ENCODE measurements at regions not wholly inside any gene's neighbourhood (a gene's known extent, or its start where the extent isn't known, plus 50 kb on each side); places are given as distances from the start of the nearest gene placed in this dataset.

DNA sequence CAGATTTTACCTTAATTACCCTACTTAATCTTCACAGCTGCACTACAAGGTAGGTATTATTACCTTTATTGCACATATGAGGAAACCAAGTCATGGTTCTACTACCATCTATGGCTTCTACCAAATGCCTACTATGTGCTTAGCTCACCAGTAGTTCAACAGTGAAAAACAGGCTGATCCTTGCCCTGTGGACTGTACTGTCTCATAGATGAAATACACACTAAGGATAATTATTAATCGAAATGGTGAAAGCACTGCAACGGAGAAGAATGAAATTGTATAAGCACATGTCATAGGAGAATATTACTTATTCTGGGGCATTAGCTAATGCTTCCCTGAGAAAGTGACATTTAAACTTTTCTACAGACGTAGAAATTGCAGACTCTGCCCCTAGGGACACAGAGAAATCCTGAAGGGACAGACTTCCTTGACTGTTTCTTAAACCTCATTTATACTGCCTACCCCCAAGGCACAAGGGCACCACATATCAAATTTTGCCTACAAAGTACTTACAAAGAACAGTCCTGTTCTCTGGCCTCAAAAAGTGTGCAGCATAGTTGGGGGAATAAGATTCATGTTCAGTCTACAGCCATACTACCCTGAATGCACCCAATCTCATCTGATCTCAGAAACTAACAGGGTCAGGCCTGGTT lies 148.4 kb upstream of the ZC3H11B start:
- TF ChIP-seq FOXM1 (IDR thresholded peaks at IDR 0.05; ENCODE audit: borderline replicate concordance, low read depth) = no peak
- TF ChIP-seq NFIC (IDR thresholded peaks at IDR 0.05) = no peak
- TF ChIP-seq, protein P1, sequence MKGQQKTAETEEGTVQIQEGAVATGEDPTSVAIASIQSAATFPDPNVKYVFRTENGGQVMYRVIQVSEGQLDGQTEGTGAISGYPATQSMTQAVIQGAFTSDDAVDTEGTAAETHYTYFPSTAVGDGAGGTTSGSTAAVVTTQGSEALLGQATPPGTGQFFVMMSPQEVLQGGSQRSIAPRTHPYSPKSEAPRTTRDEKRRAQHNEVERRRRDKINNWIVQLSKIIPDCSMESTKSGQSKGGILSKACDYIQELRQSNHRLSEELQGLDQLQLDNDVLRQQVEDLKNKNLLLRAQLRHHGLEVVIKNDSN (IDR thresholded peaks at IDR 0.05) = no peak
- no peak for TF ChIP-seq CEBPB (IDR thresholded peaks at IDR 0.05)
- no peak for TF ChIP-seq TAF1 (IDR thresholded peaks at IDR 0.05; ENCODE audit: low read depth)
- no peak for TF ChIP-seq RAD21 (IDR thresholded peaks at IDR 0.05; ENCODE audit: low read depth)

DNA sequence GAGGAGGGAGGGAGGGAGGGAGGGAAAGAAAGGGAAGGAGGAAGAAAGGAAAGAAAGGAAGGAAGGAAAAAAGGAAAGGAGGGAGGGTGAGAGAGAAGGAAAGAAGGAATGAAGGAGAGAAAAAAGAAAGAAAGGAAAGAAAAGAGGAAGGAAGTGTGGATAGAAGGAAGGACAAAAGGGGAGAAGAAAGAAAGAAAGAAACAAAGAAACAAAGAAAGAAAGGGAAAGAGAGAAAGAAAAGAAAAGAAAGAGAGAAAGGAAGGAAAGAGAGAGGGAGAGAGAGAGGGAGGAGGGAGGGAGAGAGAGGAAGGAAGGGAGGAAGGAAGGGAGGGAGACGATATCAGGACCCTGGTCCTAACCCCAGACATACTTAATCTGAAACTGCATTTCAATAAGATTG lies 146.2 kb upstream of the ZC3H11B start:
- TF ChIP-seq YY1 (IDR thresholded peaks at IDR 0.05; ENCODE audit: low read depth) (no peak), EGR1 (IDR thresholded peaks at IDR 0.05) (no peak)
- TF ChIP-seq, protein P1 (IDR thresholded peaks at IDR 0.05) = no peak

DNA sequence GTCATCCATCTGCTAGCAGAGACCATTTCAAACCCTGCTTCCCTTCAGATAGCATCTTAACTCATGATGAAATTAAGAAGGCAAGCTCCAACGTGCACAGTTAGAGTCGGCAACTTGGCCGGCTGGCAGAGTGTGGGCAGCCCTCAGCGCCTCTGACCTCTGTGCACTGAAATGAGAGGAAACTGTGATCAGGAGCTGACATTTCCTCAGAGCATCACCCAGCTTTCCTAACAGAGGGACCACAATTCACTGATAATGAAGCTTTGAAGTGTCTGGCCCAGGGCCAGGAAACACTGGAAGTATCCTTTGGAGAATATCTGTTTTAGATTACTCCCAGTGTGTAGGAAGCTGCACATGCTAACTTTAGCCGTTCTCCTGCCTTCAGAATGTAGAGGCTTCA lies 145.0 kb upstream of the ZC3H11B start:
- TF ChIP-seq ZBTB7A (IDR thresholded peaks at IDR 0.05; ENCODE audit: low read depth) (no peak), NFIC (IDR thresholded peaks at IDR 0.05) (no peak), CEBPB (IDR thresholded peaks at IDR 0.05) (no peak), TEAD4 (IDR thresholded peaks at IDR 0.05) (no peak), EP300 (IDR thresholded peaks at IDR 0.05; ENCODE audit: borderline replicate concordance) (no peak), RAD21 (IDR thresholded peaks at IDR 0.05; ENCODE audit: low read depth) (no peak), CREB1 (IDR thresholded peaks at IDR 0.05; ENCODE audit: low read depth) (no peak), EGR1 (IDR thresholded peaks at IDR 0.05) (no peak), TAF1 (IDR thresholded peaks at IDR 0.05; ENCODE audit: low read depth) (no peak), TCF12 (IDR thresholded peaks at IDR 0.05; ENCODE audit: low read depth) (no peak), YY1 (IDR thresholded peaks at IDR 0.05; ENCODE audit: low read depth) (no peak)
- TF ChIP-seq, protein P2, sequence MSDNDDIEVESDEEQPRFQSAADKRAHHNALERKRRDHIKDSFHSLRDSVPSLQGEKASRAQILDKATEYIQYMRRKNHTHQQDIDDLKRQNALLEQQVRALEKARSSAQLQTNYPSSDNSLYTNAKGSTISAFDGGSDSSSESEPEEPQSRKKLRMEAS (IDR thresholded peaks at IDR 0.05) = no peak
- TF ChIP-seq, protein P1 (IDR thresholded peaks at IDR 0.05) = no peak
- TF ChIP-seq, protein P3, sequence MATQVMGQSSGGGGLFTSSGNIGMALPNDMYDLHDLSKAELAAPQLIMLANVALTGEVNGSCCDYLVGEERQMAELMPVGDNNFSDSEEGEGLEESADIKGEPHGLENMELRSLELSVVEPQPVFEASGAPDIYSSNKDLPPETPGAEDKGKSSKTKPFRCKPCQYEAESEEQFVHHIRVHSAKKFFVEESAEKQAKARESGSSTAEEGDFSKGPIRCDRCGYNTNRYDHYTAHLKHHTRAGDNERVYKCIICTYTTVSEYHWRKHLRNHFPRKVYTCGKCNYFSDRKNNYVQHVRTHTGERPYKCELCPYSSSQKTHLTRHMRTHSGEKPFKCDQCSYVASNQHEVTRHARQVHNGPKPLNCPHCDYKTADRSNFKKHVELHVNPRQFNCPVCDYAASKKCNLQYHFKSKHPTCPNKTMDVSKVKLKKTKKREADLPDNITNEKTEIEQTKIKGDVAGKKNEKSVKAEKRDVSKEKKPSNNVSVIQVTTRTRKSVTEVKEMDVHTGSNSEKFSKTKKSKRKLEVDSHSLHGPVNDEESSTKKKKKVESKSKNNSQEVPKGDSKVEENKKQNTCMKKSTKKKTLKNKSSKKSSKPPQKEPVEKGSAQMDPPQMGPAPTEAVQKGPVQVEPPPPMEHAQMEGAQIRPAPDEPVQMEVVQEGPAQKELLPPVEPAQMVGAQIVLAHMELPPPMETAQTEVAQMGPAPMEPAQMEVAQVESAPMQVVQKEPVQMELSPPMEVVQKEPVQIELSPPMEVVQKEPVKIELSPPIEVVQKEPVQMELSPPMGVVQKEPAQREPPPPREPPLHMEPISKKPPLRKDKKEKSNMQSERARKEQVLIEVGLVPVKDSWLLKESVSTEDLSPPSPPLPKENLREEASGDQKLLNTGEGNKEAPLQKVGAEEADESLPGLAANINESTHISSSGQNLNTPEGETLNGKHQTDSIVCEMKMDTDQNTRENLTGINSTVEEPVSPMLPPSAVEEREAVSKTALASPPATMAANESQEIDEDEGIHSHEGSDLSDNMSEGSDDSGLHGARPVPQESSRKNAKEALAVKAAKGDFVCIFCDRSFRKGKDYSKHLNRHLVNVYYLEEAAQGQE (IDR thresholded peaks at IDR 0.05; ENCODE audit: low read depth) = no peak

DNA sequence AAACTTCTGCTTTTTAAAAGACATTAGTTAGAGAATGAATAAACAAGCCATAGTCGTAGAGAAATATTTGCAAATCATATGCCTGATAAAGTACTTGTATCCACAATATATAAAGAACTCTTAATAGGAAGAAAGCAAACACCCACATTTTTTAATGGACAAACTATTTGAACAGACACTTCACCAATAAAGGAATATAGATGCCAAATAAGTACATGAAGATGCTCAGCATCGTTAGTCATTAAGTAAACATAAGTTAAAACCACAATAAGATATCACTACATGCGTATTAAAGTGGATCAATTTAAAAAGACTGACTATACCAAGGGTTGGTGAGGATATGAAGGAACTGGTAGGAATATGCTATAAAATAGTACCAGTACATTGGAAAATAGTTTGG lies 142.3 kb upstream of the ZC3H11B start:
- TF ChIP-seq ZBTB7A (IDR thresholded peaks at IDR 0.05; ENCODE audit: low read depth) (no peak), TCF12 (IDR thresholded peaks at IDR 0.05; ENCODE audit: low read depth) (no peak), YY1 (IDR thresholded peaks at IDR 0.05; ENCODE audit: low read depth) (no peak), CEBPB (IDR thresholded peaks at IDR 0.05) (no peak), EGR1 (IDR thresholded peaks at IDR 0.05) (no peak)
- TF ChIP-seq, protein P3 (IDR thresholded peaks at IDR 0.05; ENCODE audit: low read depth) = no peak

DNA sequence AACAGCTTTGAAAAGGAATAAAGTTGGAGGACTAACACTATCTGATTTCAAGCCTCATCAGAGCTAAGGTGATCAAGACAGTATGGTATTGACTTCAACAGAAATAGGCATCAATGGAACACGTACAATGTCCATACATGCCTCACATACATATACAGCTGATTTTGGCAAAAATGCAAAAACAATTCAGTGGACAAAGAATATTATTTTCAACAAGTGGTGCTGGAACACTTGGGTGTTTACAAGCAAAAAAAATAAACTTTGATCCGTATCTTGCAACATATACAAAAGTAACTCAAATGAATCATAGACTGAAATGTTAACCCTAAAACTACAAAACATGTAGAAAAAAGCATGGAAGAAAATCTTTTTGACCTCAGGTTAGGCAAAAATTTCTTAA lies 141.9 kb upstream of the ZC3H11B start:
- no peak for TF ChIP-seq EGR1 (IDR thresholded peaks at IDR 0.05)
- TF ChIP-seq, protein P2 (IDR thresholded peaks at IDR 0.05) = no peak
- no peak for TF ChIP-seq NFIC (IDR thresholded peaks at IDR 0.05)
- TF ChIP-seq, protein P3 (IDR thresholded peaks at IDR 0.05; ENCODE audit: low read depth) = no peak
- no peak for TF ChIP-seq YY1 (IDR thresholded peaks at IDR 0.05; ENCODE audit: low read depth)
- no peak for TF ChIP-seq EP300 (IDR thresholded peaks at IDR 0.05; ENCODE audit: borderline replicate concordance)
- no peak for TF ChIP-seq RAD21 (IDR thresholded peaks at IDR 0.05; ENCODE audit: low read depth)
- no peak for TF ChIP-seq TEAD4 (IDR thresholded peaks at IDR 0.05)
